Stimulated activated CD8-positive, alpha-beta memory T cell treated with anti-CD3 and anti-CD28 coated beads, Interleukin-2, amount 100 ng/mL, for 1 hour (primary cell): ENCODE measurements at regions not wholly inside any gene's neighbourhood (a gene's known extent, or its start where the extent isn't known, plus 50 kb on each side); places are given as distances from the start of the nearest gene placed in this dataset.
"Not testable (repeated sequence)": the region's sequence is repeated elsewhere in the genome, so short reads cannot be mapped to it uniquely, and the experiment has no call there.

Source experiments
- DNase-seq, 2 donors: peaks; one replicate each; pipeline ENCODE4 v3.0.0-alpha.2; 2020; ENCODE audit warnings: low read depth in 2 of 2

DNA sequence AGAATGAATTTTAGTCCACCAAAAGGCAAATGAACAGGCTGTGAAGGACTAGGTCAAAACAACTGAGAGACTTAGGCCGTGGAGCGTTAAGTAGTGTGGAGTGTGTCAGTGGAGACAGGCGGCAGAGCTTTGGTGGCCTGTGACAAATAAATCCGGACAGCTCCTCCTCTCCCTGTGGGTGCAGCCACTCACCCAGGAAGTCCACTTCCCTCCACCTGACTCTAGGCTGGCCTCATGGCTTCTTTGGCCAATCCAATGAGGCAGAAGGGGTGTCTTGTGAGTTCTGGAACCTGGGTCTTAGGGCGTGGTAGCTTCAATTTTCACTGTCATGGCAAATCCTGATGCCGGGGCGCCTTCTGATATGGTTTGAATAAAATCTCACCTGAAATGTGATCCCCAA is 180.9 kb upstream of the C14orf180 start:
- no peak for DNase-seq

DNA sequence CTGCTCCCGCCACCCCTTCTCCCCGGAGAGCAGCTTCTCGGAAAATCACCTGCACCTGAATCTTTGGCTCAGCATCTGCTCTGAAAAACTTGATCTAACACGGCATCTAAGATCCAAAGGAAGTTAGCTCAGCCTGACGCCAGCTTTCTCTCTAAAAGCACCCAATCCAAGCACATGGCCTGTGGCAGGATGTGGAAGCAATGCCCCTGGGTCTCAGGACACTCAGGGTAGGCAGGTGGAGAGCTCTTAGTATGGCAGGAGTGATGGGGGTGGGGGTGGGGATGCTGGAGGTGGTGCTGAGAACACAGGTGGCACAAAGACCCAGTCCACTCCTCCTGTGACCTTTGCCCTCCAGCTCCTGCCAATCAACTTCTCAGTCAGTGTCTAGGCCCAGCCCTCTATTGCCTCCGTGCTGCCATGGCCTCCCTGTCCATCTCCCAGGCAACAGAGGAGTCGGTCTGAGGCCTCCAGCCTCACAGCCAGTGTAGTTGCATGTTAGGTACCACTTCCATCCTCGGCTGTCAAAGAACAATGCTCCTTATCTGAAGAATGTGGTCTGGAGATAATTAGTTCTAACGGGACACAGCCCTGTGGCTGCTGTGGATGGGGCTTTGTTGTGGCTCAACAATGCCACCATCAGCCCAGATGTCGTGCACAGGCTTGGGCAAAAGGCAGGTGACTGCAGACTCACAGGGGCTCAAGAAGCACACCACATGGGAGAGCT is 180.0 kb upstream of the C14orf180 start:
- DNase-seq: no peak

DNA sequence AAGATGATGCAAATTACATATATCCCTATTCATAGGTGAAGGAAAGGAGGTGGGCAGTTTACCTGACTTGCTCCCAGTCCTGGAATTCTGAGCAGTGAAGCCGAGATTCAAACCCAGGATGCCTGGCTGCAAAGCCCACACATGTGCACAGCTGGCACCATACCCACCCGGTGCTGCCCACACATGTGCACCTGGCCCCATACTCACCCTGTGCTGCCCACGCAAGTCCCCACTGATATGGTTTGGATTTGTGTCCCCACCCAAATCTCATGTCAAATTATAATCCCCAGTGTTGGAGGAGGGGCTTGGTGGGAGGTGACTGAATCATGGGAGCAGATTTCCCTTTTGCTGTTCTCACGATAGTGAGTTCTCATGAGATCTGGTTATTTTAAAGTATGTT is 179.2 kb upstream of the C14orf180 start:
- DNase-seq: no peak

DNA sequence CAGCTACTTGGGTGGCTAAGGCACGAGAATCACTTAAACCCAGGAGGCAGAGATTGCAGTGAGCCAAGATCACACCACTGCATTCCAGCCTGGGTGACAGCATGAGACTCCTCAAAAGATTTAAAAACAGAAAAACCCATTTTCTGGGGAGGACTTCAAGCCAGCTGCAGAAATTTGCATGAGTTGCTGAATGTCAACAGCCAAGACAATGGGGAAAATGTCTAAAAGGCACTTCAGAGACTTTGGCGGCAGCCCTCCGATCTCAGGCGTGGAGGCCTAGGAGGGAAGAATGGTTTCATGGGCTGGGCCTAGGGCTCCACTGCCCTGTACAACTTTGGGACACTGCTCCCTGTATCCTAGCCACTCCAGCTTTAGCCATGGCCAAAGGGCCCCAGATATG is 177.8 kb upstream of the C14orf180 start:
- DNase-seq: no peak

DNA sequence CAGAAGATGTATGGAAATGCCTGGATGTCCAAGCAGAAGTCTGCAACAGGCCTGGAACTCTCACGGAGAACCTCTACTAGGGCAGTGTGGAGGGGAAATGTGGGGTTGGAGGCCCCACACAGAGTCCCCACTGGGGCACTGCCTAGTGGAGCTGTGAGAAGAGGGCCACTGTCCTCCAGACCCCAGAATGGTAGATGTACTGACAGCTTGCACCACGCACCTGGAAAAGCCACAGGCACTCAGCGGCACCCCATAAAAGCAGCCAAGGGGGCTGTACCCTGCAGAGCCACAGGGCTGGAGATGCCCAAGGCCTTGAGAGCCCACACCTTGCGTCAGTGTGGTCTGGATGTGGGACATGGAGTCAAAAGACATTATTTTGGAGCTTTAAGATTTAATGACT is 177.3 kb upstream of the C14orf180 start:
- DNase-seq: not testable (repeated sequence)

GRCh38 chr14:104403421-104404220 is 175.9 kb upstream of the C14orf180 start:
- DNase-seq: no peak

- DNase-seq: no peak
These were observed 174.6 kb upstream of the C14orf180 start for GRCh38 chr14:104404922-104405321.

GRCh38 chr14:104405360-104406226 is 174.0 kb upstream of the C14orf180 start:
- no peak for DNase-seq

- no peak for DNase-seq
These were observed 172.7 kb upstream of the C14orf180 start for GRCh38 chr14:104406831-104407230.

- no peak for DNase-seq
These were observed 163.2 kb upstream of the C14orf180 start for GRCh38 chr14:104416383-104416782.

GRCh38 chr14:104419865-104420505 is 159.6 kb upstream of the C14orf180 start:
- no peak for DNase-seq

GRCh38 chr14:104420523-104420922 is 159.0 kb upstream of the C14orf180 start:
- DNase-seq: not testable (repeated sequence)

- no peak for DNase-seq
These were observed 158.6 kb upstream of the C14orf180 start for GRCh38 chr14:104420990-104421389.

- no peak for DNase-seq
These were observed 158.2 kb upstream of the C14orf180 start for GRCh38 chr14:104421401-104421821.

GRCh38 chr14:104421892-104422828 is 157.4 kb upstream of the C14orf180 start:
- DNase-seq: no peak

GRCh38 chr14:104422837-104423681 is 156.5 kb upstream of the C14orf180 start:
- no peak for DNase-seq

GRCh38 chr14:104423701-104424405 is 155.7 kb upstream of the C14orf180 start:
- DNase-seq: no peak

DNA sequence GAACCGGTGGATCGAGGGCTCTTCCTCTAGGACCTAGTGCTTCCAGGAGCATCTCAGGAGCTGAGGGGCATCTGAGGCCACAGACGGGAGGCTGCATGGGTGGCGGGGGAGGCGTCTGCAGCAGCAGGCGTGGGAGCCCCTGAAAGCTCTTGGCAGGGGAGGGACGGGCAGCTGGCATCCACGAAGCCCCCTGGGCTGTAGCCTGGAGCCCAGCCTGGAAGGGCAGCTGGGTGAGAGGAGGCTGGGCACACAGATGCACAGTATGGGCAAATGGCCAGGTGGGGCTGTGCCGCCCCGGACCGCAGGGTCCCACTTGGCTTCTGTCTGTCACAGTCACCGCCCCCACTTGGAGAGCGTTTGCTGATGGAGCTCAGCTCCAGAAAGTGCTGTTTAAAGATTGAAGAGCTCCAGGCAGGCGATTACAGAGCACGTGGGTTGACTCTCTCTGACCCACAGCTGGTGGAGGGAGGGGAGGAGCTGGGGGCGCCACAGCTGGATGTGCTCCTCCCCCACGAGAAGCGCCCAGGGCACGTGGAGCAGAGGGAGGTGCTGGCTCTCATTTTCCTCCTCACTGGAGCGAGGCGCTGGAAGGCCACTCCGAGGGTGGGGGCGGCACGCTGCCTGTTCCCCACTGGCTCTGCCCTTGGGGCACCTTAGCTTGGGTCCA is 155.0 kb upstream of the C14orf180 start:
- DNase-seq: no peak
